ENCODE measurements at regions not wholly inside any gene's neighbourhood (a gene's known extent, or its start where the extent isn't known, plus 50 kb on each side); places are given as distances from the start of the nearest gene placed in this dataset.

- H3K36me3 ChIP-seq: no peaks in the 10 kb centered on the region
- DNase-seq (ENCODE audit: low read depth in 1 of 2, low spot score in 2 of 2): no peak
- H3K4me3 ChIP-seq: no peak overlapping the region
- H3K27ac ChIP-seq: no peak overlapping the region
- H3K27me3 ChIP-seq (replicated peaks): no peaks in the 10 kb centered on the region
- no peaks in the 10 kb centered on the region for H3K4me1 ChIP-seq (replicated peaks)
- H3K9me3 ChIP-seq (replicated peaks): no peaks in the 10 kb centered on the region
Observed at GRCh38 chr12:91513313-91513712, 330.7 kb upstream of the DCN start.

GRCh38 chr12:91511795-91512420 is 329.3 kb upstream of the DCN start:
- Histone ChIP-seq H3K4me1 (replicated peaks) (no peaks in the 10 kb centered on the region), H3K4me3 (no peak overlapping the region), H3K36me3 (no peaks in the 10 kb centered on the region), H3K9me3 (replicated peaks) (no peaks in the 10 kb centered on the region), H3K27ac (no peak overlapping the region), H3K27me3 (replicated peaks) (no peaks in the 10 kb centered on the region)
- no peak for DNase-seq (ENCODE audit: low read depth in 1 of 2, low spot score in 2 of 2)

GRCh38 chr12:91507754-91508153 is 325.1 kb upstream of the DCN start:
- DNase-seq (ENCODE audit: low read depth in 1 of 2, low spot score in 2 of 2): no peak
- H3K27ac ChIP-seq: no peak overlapping the region
- H3K36me3 ChIP-seq: no peaks in the 10 kb centered on the region
- H3K9me3 ChIP-seq (replicated peaks): no peaks in the 10 kb centered on the region
- H3K4me3 ChIP-seq: no peak overlapping the region
- no peaks in the 10 kb centered on the region for H3K4me1 ChIP-seq (replicated peaks)
- H3K27me3 ChIP-seq (replicated peaks): no peaks in the 10 kb centered on the region

DNA sequence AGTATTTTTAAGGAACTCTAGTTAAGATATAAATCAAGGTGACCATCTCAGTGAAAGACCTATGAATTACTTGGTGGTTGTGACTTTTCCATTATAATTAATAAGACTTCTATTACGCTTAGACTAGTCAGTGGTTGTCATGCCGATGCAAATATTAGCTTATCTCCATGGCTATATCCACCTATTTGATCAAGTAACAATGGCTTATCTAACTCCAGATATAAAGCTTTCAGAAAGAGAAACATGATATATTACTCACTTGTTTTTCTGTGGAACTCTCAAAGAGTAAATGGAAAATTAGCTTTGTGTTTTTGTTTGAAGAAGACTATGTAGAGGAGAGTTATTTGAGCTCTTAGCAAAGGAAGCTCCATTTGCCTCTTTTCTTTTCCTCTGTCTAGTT is 323.8 kb upstream of the DCN start:
- no peaks in the 10 kb centered on the region for H3K36me3 ChIP-seq
- no peaks in the 10 kb centered on the region for H3K9me3 ChIP-seq (replicated peaks)
- no peaks in the 10 kb centered on the region for H3K4me1 ChIP-seq (replicated peaks)
- no peak overlapping the region for H3K27ac ChIP-seq
- H3K27me3 ChIP-seq (replicated peaks): no peaks in the 10 kb centered on the region
- no peak overlapping the region for H3K4me3 ChIP-seq
- no peak for DNase-seq (ENCODE audit: low read depth in 1 of 2, low spot score in 2 of 2)

DNA sequence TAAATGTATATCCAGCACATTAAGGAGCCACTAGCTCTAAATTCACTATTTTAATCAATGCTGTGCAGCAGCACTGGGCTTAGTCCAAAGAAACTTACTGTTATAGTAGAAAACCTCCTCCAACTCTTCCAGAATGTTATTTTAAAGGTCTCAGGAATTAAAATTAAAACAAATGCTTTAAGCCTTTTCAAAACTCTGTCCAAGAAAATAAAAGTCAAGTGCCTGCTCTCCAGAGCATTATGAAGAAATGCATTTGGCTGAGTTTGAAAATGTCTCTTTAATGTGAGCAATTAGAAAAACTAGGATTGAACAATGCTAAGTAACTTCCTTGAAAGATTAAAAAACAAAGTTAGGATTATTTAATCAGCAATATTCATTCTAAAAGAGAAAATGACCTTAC is 322.4 kb upstream of the DCN start:
- Histone ChIP-seq H3K27ac (no peak overlapping the region), H3K9me3 (replicated peaks) (no peaks in the 10 kb centered on the region), H3K36me3 (no peaks in the 10 kb centered on the region), H3K4me3 (no peak overlapping the region), H3K27me3 (replicated peaks) (no peaks in the 10 kb centered on the region), H3K4me1 (replicated peaks) (no peaks in the 10 kb centered on the region)
- no peak for DNase-seq (ENCODE audit: low read depth in 1 of 2, low spot score in 2 of 2)

GRCh38 chr12:91502208-91502607 is 319.6 kb upstream of the DCN start:
- H3K27me3 ChIP-seq (replicated peaks): no peaks in the 10 kb centered on the region
- no peak overlapping the region for H3K27ac ChIP-seq
- DNase-seq (ENCODE audit: low read depth in 1 of 2, low spot score in 2 of 2): no peak
- H3K4me1 ChIP-seq (replicated peaks): no peaks in the 10 kb centered on the region
- H3K4me3 ChIP-seq: no peak overlapping the region
- no peaks in the 10 kb centered on the region for H3K36me3 ChIP-seq
- no peaks in the 10 kb centered on the region for H3K9me3 ChIP-seq (replicated peaks)

DNA sequence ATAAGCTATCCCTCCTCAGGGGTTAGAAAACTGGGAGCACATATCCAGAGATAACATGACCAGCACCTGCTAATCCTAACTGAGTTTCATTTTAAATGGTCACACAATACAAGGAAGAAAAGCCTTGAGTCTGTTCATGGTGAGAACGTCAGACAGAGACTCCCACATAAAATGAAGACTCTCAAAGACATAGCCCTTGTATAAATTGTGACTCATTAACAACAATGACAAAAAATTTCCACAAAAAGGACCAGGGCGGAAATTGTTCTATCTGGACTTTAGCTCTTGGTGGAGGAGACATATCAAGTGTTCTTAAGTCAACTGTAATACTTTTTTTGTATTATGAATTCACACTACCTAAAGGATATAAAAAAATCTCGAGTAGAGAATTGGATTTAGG is 313.7 kb upstream of the DCN start:
- no peaks in the 10 kb centered on the region for H3K27me3 ChIP-seq (replicated peaks)
- no peak overlapping the region for H3K27ac ChIP-seq
- H3K9me3 ChIP-seq (replicated peaks): no peaks in the 10 kb centered on the region
- no peaks in the 10 kb centered on the region for H3K36me3 ChIP-seq
- DNase-seq (ENCODE audit: low read depth in 1 of 2, low spot score in 2 of 2): no peak
- no peak overlapping the region for H3K4me3 ChIP-seq
- H3K4me1 ChIP-seq (replicated peaks): no peaks in the 10 kb centered on the region

DNA sequence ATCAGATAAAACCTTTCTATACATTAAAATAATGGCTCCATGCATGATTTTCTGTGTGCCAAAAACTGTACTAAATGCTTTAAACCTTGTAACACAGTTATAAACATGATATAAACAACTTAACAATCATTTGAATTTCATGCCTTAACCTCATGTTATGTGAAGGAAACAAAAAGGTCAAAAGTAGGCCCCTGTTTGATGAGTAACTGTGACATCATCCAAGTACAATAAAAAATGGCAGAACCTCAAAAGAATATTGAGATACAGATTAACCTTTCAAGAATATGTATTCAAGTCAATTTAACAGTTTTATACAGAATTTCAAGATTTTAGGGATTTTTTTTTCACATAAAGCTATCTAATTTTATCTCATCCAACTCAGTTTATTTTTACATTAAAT is 310.7 kb upstream of the DCN start:
- H3K4me3 ChIP-seq: no peak overlapping the region
- H3K27me3 ChIP-seq (replicated peaks): no peaks in the 10 kb centered on the region
- H3K9me3 ChIP-seq (replicated peaks): no peaks in the 10 kb centered on the region
- DNase-seq (ENCODE audit: low read depth in 1 of 2, low spot score in 2 of 2): no peak
- H3K27ac ChIP-seq: no peak overlapping the region
- H3K36me3 ChIP-seq: no peaks in the 10 kb centered on the region
- no peaks in the 10 kb centered on the region for H3K4me1 ChIP-seq (replicated peaks)

DNA sequence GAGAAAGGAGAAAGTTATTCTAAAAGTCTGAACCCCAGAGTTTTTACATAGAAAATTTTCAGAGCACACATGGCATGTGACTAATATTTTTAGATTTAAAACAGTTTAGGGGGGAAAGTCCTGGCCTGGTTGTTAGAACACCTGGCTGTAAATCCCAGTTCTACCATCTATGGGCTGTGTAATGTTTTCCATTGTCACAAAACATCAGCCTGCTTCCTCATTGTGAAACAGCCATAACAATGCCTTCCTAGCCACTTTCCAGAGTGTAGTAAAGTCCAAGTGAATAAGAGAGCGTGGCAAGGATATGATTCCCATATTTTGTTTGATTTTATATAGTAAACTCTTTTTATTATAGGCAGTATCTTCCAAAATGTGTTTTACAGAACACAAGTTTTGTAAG is 310.0 kb upstream of the DCN start:
- Histone ChIP-seq H3K27me3 (replicated peaks) (no peaks in the 10 kb centered on the region), H3K27ac (no peak overlapping the region), H3K4me3 (no peak overlapping the region), H3K4me1 (replicated peaks) (no peaks in the 10 kb centered on the region), H3K36me3 (no peaks in the 10 kb centered on the region), H3K9me3 (replicated peaks) (no peaks in the 10 kb centered on the region)
- DNase-seq (ENCODE audit: low read depth in 1 of 2, low spot score in 2 of 2): no peak

DNA sequence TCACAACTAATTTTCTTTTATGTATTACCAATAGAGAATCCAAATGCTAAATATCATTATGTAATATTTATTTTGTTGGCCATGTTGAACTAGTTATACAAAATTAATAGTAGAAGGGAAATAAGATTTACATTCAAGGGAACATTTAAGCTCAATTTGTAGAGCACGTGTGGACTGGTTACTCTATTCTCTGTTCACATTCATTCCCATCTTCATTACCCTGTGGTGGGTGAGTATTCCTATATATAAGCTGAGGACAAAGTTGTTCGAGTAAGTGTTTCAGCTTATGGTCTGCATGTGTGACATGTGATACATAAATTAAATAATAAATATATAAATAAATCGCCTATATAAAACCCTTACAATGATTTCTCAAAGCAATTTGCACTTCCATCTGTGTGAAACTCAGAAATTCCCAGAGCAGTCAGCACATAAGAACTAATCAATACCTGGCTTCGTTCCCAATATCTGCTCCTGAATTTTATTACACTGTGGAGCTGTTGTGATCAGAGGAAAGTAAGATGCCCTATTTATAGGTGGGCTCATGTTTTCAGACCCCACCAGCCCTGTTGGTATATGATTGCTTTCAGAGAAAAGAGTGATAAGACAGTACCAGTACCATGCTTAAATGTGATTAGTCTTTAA is 308.2 kb upstream of the DCN start:
- Histone ChIP-seq H3K36me3 (no peaks in the 10 kb centered on the region), H3K27ac (no peak overlapping the region), H3K9me3 (replicated peaks) (no peaks in the 10 kb centered on the region), H3K4me3 (no peak overlapping the region), H3K27me3 (replicated peaks) (no peaks in the 10 kb centered on the region), H3K4me1 (replicated peaks) (no peaks in the 10 kb centered on the region)
- no peak for DNase-seq (ENCODE audit: low read depth in 1 of 2, low spot score in 2 of 2)

DNA sequence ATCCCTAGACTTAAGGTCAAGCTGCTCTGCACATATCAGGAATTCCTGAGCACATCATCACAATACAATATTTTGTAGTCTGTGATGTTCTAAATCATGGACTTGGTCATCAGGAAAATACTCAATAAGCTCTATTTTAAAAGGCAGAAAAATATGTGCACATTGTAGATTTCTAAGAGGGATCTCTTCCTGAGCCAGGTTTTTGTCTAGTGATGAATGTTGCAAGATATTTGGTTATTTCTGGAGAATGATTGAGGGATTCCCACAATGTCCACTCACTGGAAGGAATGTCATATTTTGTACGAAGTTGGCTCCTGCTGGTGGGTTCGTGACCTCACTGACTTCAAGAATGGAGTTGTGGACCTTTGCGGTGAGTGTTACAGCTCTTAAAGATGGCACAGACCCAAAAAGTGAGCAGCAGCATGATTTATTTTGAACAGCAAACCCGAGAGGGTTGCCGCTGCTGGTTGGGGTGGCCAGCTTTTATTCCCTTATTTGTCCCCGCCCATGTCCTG is 300.9 kb upstream of the DCN start:
- no peak for DNase-seq (ENCODE audit: low read depth in 1 of 2, low spot score in 2 of 2)
- H3K4me3 ChIP-seq: no peak overlapping the region
- no peaks in the 10 kb centered on the region for H3K4me1 ChIP-seq (replicated peaks)
- H3K9me3 ChIP-seq (replicated peaks): no peaks in the 10 kb centered on the region
- H3K27me3 ChIP-seq (replicated peaks): no peaks in the 10 kb centered on the region
- no peak overlapping the region for H3K27ac ChIP-seq
- H3K36me3 ChIP-seq: no peaks in the 10 kb centered on the region

DNA sequence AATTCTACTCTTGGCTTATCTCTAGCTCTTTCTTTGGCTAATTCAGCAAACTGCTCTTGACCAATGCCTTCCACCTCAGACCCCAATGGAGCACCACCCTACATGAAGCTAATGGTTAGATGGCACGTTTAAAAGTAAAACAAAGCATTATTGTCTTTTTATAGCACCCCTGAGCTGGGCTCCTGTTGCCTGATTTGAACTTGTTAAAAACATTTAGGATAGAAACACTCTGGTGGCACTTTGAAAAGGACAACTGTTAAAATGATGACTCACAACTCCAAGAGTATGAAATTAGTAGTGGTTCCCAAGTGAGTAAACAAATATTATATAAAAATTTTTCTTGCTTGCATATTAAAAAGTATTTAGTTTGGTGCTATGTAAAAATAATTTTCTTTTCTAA is 299.6 kb upstream of the DCN start:
- Histone ChIP-seq H3K27me3 (replicated peaks) (no peaks in the 10 kb centered on the region), H3K4me3 (no peak overlapping the region), H3K4me1 (replicated peaks) (no peaks in the 10 kb centered on the region), H3K36me3 (no peaks in the 10 kb centered on the region), H3K9me3 (replicated peaks) (no peaks in the 10 kb centered on the region), H3K27ac (no peak overlapping the region)
- DNase-seq (ENCODE audit: low read depth in 1 of 2, low spot score in 2 of 2): no peak

GRCh38 chr12:91478500-91478899 is 295.9 kb upstream of the DCN start:
- Histone ChIP-seq H3K27ac (no peak overlapping the region), H3K4me3 (no peak overlapping the region), H3K36me3 (no peaks in the 10 kb centered on the region), H3K9me3 (replicated peaks) (no peaks in the 10 kb centered on the region), H3K27me3 (replicated peaks) (no peaks in the 10 kb centered on the region), H3K4me1 (replicated peaks) (no peaks in the 10 kb centered on the region)
- no peak for DNase-seq (ENCODE audit: low read depth in 1 of 2, low spot score in 2 of 2)

DNA sequence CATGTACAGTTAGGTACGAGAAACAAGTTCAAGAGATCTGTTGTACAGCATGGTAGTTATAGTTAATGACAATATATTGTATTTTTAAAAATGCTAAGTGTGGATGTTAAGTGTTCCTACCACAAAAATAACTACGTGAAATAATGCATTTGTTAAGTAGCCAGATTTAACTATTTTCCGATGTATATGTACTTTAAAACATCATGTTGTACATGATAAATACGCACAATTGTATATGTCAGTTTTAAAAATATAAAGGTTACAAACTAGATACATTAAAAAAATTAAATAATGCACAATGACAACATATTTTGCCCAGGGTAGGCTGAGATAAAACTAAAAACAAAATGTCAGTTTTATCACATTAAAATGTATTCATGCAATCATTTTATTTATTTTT is 285.1 kb upstream of the DCN start:
- no peak for DNase-seq (ENCODE audit: low read depth in 1 of 2, low spot score in 2 of 2)
- no peaks in the 10 kb centered on the region for H3K9me3 ChIP-seq (replicated peaks)
- no peaks in the 10 kb centered on the region for H3K36me3 ChIP-seq
- no peak overlapping the region for H3K27ac ChIP-seq
- H3K27me3 ChIP-seq (replicated peaks): no peaks in the 10 kb centered on the region
- no peak overlapping the region for H3K4me3 ChIP-seq
- H3K4me1 ChIP-seq (replicated peaks): no peaks in the 10 kb centered on the region

DNA sequence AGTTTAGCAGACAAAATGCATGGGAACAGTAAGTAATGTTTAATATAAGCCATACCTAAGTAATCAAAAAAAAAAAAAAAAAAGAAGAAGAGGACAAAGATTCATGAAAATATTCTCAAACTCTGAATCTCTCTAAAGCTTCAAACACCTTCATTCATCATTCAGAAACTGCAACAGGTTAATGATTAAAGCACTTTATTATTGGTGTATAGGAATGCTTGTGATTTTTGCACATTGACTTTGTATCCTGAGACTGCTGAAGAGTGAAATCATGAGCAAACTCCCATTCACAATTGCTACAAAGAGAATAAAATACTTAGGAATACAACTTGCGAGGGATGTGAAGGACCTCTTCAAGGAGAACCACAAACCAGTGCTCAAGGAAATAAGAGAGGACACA is 278.4 kb upstream of the DCN start:
- no peaks in the 10 kb centered on the region for H3K4me1 ChIP-seq (replicated peaks)
- DNase-seq (ENCODE audit: low read depth in 1 of 2, low spot score in 2 of 2): no peak
- no peaks in the 10 kb centered on the region for H3K36me3 ChIP-seq
- no peaks in the 10 kb centered on the region for H3K27me3 ChIP-seq (replicated peaks)
- H3K9me3 ChIP-seq (replicated peaks): no peaks in the 10 kb centered on the region
- no peak overlapping the region for H3K4me3 ChIP-seq
- H3K27ac ChIP-seq: no peak overlapping the region

Measured in SJSA1 (cell line).